Calu3 (cell line): ENCODE measurements at regions not wholly inside any gene's neighbourhood (a gene's known extent, or its start where the extent isn't known, plus 50 kb on each side); places are given as distances from the start of the nearest gene placed in this dataset.
A peak's percentile ranks its signal among the peaks of the same experiment; 100 is the strongest.
"Not testable (repeated sequence)": the region's sequence is repeated elsewhere in the genome, so short reads cannot be mapped to it uniquely, and the experiment has no call there.

Source experiments
- BruUV-seq: library from RNA; stranded (reverse); fragments of 400-500 nt; replicated peaks from 2 replicates; lab custom pipeline; 2021; lab: Mats Ljungman, UMichigan
- CTCF ChIA-PET: fragments of 300-600 bp; sonication (Branson Sonifier 250); formaldehyde crosslinking; loops from one replicate; lab custom pipeline; 2022; ENCODE audit warnings: antibody characterized with exemption; lab: Charles Lee
- DNase-seq: peaks from one replicate; pipeline ENCODE4 v3.0.0; 2022
- H3K27ac Mint-ChIP-seq: one replicate; pipeline ENCODE4 v1.8.0; 2022; ENCODE audit warnings: mixed read lengths; ENCODE audit not compliant: unreplicated experiment
- H3K27me3 Mint-ChIP-seq: one replicate; pipeline ENCODE4 v1.8.0; 2022; ENCODE audit warnings: mixed read lengths; ENCODE audit not compliant: unreplicated experiment
- H3K36me3 Mint-ChIP-seq: one replicate; pipeline ENCODE4 v1.8.0; 2022; ENCODE audit warnings: mild to moderate bottlenecking, moderate library complexity, mixed read lengths; ENCODE audit not compliant: insufficient read depth, unreplicated experiment
- H3K4me1 Mint-ChIP-seq: one replicate; pipeline ENCODE4 v1.8.0; 2022; ENCODE audit warnings: mild to moderate bottlenecking, low read depth, mixed read lengths; ENCODE audit not compliant: unreplicated experiment
- H3K4me3 Mint-ChIP-seq: one replicate; pipeline ENCODE4 v1.8.0; 2022; ENCODE audit warnings: mild to moderate bottlenecking, low read depth, moderate library complexity, mixed read lengths; ENCODE audit not compliant: unreplicated experiment
- H3K9me3 Mint-ChIP-seq: one replicate; pipeline ENCODE4 v1.8.0; 2022; ENCODE audit warnings: low read depth, mixed read lengths; ENCODE audit not compliant: unreplicated experiment
- CTCF ChIP-seq: fragments of 200-600 bp; IDR thresholded peaks from one replicate; pipeline ENCODE4 v1.8.0; 2022; ENCODE audit warnings: antibody characterized with exemption; ENCODE audit not compliant: unreplicated experiment
- intact Hi-C: fragments of 100-400 bp; cut with micrococcal nuclease; formaldehyde crosslinking; loops from one replicate; pipeline ENCODE4 v1.10.0; 2022; ENCODE audit not compliant: unreplicated experiment

GRCh38 chr5:143635146-143635752, 176.7 kb upstream of the HMHB1 start:
- peak overlapping the region; percentile 48 for H3K27ac Mint-ChIP-seq
- no TSS peak for BruUV-seq
- no peak for TF ChIP-seq CTCF
- H3K9me3 Mint-ChIP-seq, result no peaks in the 10 kb centered on the region
- H3K4me1 Mint-ChIP-seq, result peaks cover 71% of the 10 kb centered on the region
- CTCF ChIA-PET, result interaction anchor here (0.5 kb wide), 1 partner anchor 23 kb away, joined by 3 read pairs; no protein-coding TSS in a partner anchor
- peak; percentile 25 for DNase-seq
- no peaks in the 10 kb centered on the region for H3K27me3 Mint-ChIP-seq
- intact Hi-C loops, result loop anchor here (5.0 to 10.0 kb wide), 2 partner anchors 128 to 190 kb away; no protein-coding TSS in a partner anchor
- no peaks in the 10 kb centered on the region for H3K36me3 Mint-ChIP-seq
- H3K4me3 Mint-ChIP-seq, result no peak overlapping the region

GRCh38 chr5:143634689-143635088, 177.3 kb upstream of the HMHB1 start:
- intact Hi-C loops, result loop anchor here (5.0 to 10.0 kb wide), 2 partner anchors 127 to 190 kb away; no protein-coding TSS in a partner anchor
- Mint-ChIP-seq H3K27me3 (no peaks in the 10 kb centered on the region), H3K27ac (peak overlapping the region; percentile 48), H3K36me3 (no peaks in the 10 kb centered on the region), H3K4me3 (no peak overlapping the region), H3K4me1 (peaks cover 77% of the 10 kb centered on the region), H3K9me3 (no peaks in the 10 kb centered on the region)
- no peak for DNase-seq
- CTCF ChIA-PET, result no interaction called here
- TF ChIP-seq CTCF, result no peak
- BruUV-seq, result no TSS peak

GRCh38 chr5:143629871-143630659, 181.9 kb upstream of the HMHB1 start:
- peak overlapping the region; percentile 20 for H3K4me3 Mint-ChIP-seq
- CTCF ChIA-PET, result interaction anchor here (0.7 to 1.7 kb wide), 2 partner anchors 195 to 227 kb away, joined by 3 read pairs; partner anchors contain the start of gene NR3C1
- H3K36me3 Mint-ChIP-seq, result peaks cover 7% of the 10 kb centered on the region
- TSS peak; percentile 86 for BruUV-seq
- H3K27me3 Mint-ChIP-seq, result no peaks in the 10 kb centered on the region
- peak; percentile 31 for DNase-seq
- peaks cover 73% of the 10 kb centered on the region for H3K4me1 Mint-ChIP-seq
- peak overlapping the region; percentile 96 for H3K27ac Mint-ChIP-seq
- intact Hi-C loops, result loop anchor here (2.0 to 10.0 kb wide), 2 partner anchors 35 to 195 kb away; no protein-coding TSS in a partner anchor
- TF ChIP-seq CTCF, result no peak
- peaks cover 4% of the 10 kb centered on the region for H3K9me3 Mint-ChIP-seq

- intact Hi-C loops, result loop anchor here (2.0 kb wide), 1 partner anchor 220 kb away; no protein-coding TSS in a partner anchor
- Mint-ChIP-seq H3K4me3 (peak overlapping the region; percentile 27), H3K27ac (peak overlapping the region; percentile 72), H3K4me1 (peaks cover 51% of the 10 kb centered on the region)
- DNase-seq, result peak; percentile 43
- not testable (repeated sequence) for H3K9me3 Mint-ChIP-seq, H3K36me3 Mint-ChIP-seq, BruUV-seq, H3K27me3 Mint-ChIP-seq
- CTCF ChIA-PET, result interaction anchor here (0.6 to 1.8 kb wide), 4 partner anchors 33 to 220 kb away, joined by 3 to 4 read pairs (median 3); no protein-coding TSS in a partner anchor
Measured at GRCh38 chr5:143625048-143625447, 186.9 kb upstream of the HMHB1 start.
